Peyer's patch (tissue), 4 donors: ENCODE measurements at regions not wholly inside any gene's neighbourhood (a gene's known extent, or its start where the extent isn't known, plus 50 kb on each side); places are given as distances from the start of the nearest gene placed in this dataset.

Experiments used
- CTCF ChIP-seq, 6 experiments: fragments of 450-650 bp in 4 of 6; fragments of 200-600 bp in 2 of 6; sonication (generic) in 1 of 6; IDR thresholded peaks; one replicate each; pipeline ENCODE4 v1.5.1; 2017 to 2019; ENCODE audit warnings: antibody characterized with exemption in 6 of 6, mild to moderate bottlenecking in 3 of 6, moderate library complexity in 1 of 6
- POLR2A ChIP-seq, 2 donors: fragments of 450-650 bp; IDR thresholded peaks; one replicate each; pipeline ENCODE4 v1.5.1; 2017; ENCODE audit warnings: antibody characterized with exemption in 2 of 2, mild to moderate bottlenecking in 2 of 2, moderate library complexity in 2 of 2

GRCh38 chr12:4829793-4830162 lies 79.9 kb upstream of the KCNA1 start:
- TF ChIP-seq CTCF (IDR thresholded peaks at IDR 0.05) (no peak), POLR2A (IDR thresholded peaks at IDR 0.05) (no peak)
